HS-5 (cell line): ENCODE measurements at regions not wholly inside any gene's neighbourhood (a gene's known extent, or its start where the extent isn't known, plus 50 kb on each side); places are given as distances from the start of the nearest gene placed in this dataset.

ENCODE experiments used
- DNase-seq: peaks from one replicate; pipeline ENCODE4 v3.0.0-alpha.2; 2012; ENCODE audit warnings: low read depth

GRCh38 chr6:131383421-131384411 lies 189.3 kb upstream of the ARG1 start:
- DNase-seq, result peak; percentile 19

DNA sequence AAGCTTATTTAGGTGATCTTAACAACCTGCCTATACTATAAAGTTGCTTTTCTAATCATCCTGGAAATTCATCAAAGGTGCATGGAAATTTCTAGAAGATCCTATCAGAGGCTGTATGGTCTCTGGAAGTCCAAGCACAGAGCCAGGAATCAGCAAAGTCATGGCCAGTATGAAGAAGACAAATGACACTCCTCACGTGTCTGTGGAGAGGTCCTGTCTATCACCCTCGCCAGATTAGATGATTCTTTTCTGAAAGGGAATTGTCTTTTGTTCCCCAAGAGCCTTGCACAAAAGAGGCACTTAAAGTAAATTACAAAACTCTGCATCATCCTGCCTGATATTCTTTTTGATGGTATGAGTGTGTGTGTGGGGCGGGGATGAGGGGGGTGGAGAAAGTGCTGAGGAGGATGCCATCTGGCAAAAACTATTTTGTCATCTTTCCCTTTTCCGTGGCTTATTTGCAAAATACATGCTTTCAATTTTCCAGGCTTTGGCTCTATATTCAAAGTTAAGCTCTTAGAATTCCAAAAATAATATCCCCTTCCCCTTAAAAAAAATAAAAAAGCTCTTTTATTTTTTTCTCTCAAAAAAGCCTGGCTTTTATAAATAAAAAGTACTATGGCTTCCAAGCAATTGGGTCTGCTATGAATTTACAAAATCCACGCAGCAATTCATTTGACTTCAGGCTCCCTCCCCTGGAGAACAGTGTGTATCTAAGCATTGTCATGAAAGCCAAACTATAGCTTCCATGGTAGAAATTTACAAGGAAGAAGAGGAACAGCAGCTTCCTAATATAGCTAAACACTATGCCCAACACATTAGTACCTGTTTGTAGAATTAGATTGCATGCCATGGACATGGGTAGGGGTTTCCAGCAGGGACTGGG lies 185.2 kb upstream of the ARG1 start:
- DNase-seq, result peak; percentile 18

GRCh38 chr6:131390322-131390721 lies 182.7 kb upstream of the ARG1 start:
- no peak for DNase-seq

DNA sequence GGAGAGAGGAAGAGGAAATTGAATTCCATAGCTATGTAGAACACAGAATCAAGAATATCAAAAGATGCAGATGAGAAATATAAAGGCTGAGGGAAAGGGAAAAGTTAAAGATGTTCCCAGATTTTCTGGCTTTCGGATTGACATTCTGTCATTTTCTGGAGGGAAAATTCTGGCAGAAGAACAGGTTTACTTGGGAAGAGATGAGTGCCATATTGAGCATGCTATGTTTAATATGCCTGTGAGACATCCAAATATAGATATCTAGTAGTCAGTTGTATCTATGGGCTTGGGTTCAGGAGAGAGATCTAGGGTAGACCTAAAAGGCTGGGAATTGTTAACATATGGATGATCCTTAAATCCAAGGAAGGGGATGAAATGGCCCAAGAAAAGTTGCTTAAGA lies 181.9 kb upstream of the ARG1 start:
- no peak for DNase-seq

DNA sequence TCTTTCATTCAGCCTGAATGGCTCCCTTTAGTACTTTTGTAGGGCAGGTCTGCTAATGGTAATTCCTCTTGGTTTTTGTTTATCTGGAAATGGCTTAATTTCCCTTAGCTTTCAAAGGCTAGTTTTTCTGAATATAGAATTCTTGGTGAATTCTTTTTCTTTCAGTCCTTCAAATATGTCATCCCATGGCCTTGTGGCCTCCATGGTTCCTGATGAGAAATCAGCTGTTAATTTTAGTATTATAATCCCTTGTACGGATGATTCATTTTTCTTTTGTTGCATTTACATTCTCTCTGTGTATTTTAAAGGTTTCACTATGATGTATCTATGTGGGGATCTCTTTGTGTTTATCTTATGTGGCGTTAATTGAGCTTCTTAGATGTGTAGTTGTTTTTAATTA lies 179.6 kb upstream of the ARG1 start:
- DNase-seq, result no peak

DNA sequence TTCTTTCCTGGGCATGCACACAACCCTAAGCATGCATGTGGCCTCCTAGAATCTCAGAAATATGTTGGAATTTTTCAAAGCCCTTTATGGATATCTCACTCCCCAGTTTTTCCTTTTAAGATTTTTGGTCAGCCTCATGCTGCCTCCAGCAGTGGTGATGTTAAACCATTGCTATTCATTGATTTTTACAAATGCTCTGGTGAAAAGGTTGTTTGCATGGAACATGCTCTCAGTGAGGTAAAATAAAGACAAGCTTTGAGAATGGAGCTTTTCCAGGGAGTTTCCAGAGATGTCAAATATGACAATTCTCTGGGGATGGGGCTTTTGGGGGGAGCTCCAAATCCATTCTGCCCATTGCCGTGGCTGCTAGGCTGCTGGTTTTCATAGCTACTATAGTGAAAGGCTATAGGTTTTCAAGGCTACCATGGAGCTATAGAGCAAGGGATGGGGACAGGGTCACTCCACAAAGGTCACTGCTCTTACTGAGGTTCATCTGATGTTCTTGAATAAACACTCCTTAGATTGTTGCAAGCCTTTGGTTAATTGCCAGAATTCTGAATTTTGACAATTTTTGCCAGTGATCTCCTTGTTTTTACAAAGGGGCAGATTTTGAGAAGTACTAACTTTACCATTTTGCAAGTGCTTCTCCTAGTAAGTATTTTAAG lies 178.1 kb upstream of the ARG1 start:
- DNase-seq, result no peak

- no peak for DNase-seq
Observed at GRCh38 chr6:131398176-131398575, 174.8 kb upstream of the ARG1 start.

DNA sequence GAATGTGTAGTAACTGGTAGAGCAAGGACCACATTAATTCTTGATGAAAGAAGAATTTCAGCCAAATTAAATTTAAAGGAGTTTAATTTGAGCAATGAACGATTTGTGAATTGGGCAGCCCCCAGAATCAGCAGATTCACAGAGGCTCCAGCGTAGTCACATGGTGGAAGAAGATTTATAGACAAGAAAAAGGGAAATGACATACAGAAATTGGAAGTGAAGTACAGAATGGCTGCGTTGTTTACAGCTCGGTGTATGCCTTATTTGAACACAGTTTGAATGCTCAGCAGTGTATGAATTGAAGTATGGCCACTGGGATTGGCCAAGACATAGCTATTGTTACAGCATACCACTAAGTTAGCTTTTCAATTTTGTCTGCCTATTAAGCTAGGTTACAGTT lies 173.6 kb upstream of the ARG1 start:
- DNase-seq, result no peak

DNA sequence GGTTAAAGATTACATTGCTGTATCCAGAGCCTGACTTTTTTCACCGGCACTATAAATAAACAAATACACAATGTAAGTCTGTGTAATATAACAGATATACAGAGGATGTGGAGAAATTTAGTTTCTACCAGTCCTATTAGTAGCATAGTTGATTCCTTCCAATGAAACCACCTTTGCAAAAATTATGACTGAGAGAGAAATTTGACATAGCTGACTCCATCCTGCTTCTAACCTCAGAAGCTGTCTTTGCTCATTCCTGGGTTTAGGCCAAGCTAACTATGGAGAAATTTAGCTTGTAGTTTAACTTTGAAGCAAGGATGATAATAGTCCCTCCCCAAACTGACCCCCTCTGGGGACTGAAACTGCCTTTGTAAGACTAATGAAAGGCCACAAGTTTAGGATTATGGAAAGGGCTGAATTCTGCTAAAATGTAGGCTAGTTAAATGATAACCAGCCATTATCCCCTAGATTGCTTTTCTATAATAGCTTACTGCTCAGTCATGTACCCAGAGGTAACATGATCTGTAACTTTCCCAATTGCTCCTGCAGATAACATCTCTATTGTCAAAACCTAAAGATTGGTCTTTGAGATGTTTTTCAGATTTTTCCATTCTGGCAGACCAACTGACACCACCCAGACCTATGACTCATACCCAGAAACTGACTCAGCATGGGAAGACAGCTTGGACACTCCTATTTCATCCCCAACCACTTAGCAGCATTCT lies 172.8 kb upstream of the ARG1 start:
- peak; percentile 82 for DNase-seq

- no peak for DNase-seq
Observed at GRCh38 chr6:131400779-131401496, 172.1 kb upstream of the ARG1 start.

- DNase-seq, result no peak
Observed at GRCh38 chr6:131408811-131409210, 164.2 kb upstream of the ARG1 start.

GRCh38 chr6:131410785-131411184 lies 162.2 kb upstream of the ARG1 start:
- DNase-seq, result no peak

- DNase-seq, result no peak
Observed at GRCh38 chr6:131412960-131413830, 159.8 kb upstream of the ARG1 start.

DNA sequence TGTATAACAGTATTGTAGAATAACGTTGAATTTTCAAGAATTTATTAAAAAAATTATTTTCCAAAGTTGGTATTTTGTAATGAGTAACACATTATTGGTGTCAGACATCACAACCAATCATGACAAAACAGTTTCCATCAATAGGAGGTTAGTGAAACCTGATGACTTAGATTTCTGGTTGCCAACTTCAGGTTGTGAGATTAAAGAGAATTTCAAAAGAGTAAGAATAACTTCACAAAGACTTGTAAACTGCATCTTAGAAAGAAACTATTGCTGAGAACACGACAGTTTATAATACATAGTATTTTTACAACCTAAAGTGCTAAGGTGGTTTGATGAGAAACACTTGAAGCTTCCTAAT lies 159.2 kb upstream of the ARG1 start:
- DNase-seq, result no peak

- DNase-seq, result no peak
Observed at GRCh38 chr6:131414956-131415355, 158.1 kb upstream of the ARG1 start.

- DNase-seq, result no peak
Observed at GRCh38 chr6:131418441-131418840, 154.6 kb upstream of the ARG1 start.

GRCh38 chr6:131419702-131420101 lies 153.3 kb upstream of the ARG1 start:
- DNase-seq, result no peak

GRCh38 chr6:131424016-131424415 lies 149.0 kb upstream of the ARG1 start:
- no peak for DNase-seq

DNA sequence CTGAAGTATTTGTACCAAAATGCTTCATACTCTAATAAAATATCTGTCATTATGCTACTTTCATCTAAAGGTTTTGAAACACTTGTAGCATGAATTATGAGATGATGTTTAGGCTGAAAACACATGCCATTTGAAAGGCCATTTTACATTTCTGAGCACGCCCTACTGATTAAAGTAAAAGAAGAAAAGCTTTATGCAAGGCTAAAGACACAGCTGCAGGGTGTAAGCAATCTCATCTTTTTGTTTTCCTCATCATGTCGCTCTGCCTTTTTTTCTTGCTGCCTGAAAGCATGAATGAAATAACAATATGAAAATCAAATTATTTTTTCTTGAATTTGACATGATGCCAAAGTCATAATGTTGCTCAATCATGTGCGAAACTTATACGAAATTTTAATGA lies 148.6 kb upstream of the ARG1 start:
- DNase-seq, result no peak

DNA sequence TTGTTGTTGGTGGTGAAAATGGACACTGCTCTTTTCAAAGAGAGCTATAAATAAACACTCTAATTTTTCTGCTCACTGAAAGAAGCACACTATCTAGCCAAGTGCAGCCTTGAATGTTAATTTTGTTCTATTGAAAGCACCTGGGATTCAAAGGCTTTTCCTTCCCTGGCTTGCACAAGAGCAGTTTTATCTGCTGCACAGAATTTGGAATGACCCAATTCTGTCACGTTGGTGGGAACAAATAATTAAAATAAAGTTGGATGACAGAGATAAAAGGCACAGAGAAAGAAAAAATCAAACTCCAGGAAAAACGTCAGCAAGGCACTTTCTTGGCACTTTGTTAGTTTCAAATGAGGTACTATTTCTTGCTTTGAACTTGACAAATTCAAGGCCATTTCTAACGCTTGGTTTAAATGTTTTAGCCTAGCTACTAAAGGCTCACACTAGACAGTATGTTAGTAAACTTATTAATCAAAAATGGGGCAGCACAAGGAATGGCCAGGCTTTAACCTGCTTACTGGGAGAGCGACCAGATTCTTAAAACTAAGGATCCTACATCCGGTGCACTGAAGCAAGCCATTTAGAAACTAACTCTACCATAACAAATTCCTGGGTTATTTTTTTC lies 145.5 kb upstream of the ARG1 start:
- no peak for DNase-seq
